Hepatocyte (in vitro differentiated cells): ENCODE measurements at regions not wholly inside any gene's neighbourhood (a gene's known extent, or its start where the extent isn't known, plus 50 kb on each side); places are given as distances from the start of the nearest gene placed in this dataset.

Source experiments
- DNase-seq: peaks from one replicate; pipeline ENCODE4 v3.0.0-alpha.2; 2016; ENCODE audit warnings: low spot score
- H2AFZ ChIP-seq: fragments of 200-600 bp; sonication (generic); 2 replicates; pipeline ENCODE4 v1.6.0; 2016; ENCODE audit warnings: antibody characterized with exemption, mild to moderate bottlenecking
- H3K27ac ChIP-seq: fragments of 200-600 bp; sonication (generic); 2 replicates; pipeline ENCODE4 v1.5.1; 2016; ENCODE audit warnings: mild to moderate bottlenecking
- H3K27me3 ChIP-seq: fragments of 200-600 bp; sonication (generic); 2 replicates; pipeline ENCODE4 v1.6.1; 2016
- H3K36me3 ChIP-seq: fragments of 200-600 bp; sonication (generic); replicated peaks from 2 replicates; pipeline ENCODE4 v1.5.1; 2016; ENCODE audit warnings: low read depth; ENCODE audit not compliant: insufficient read depth
- H3K4me1 ChIP-seq: fragments of 200-600 bp; sonication (generic); 2 replicates; pipeline ENCODE4 v1.5.1; 2016; ENCODE audit warnings: mild to moderate bottlenecking, moderate library complexity; ENCODE audit not compliant: insufficient read depth
- H3K4me2 ChIP-seq: fragments of 200-600 bp; sonication (generic); 2 replicates; pipeline ENCODE4 v1.6.0; 2016
- H3K4me3 ChIP-seq: fragments of 200-600 bp; sonication (generic); 2 replicates; pipeline ENCODE4 v1.5.1; 2016; ENCODE audit warnings: mild to moderate bottlenecking
- H3K79me2 ChIP-seq: fragments of 200-600 bp; sonication (generic); 2 replicates; pipeline ENCODE4 v1.6.0; 2017; ENCODE audit warnings: mild to moderate bottlenecking
- H3K9me2 ChIP-seq: fragments of 200-600 bp; sonication (generic); replicated peaks from 2 replicates; pipeline ENCODE4 v1.6.0; 2017; ENCODE audit warnings: mild to moderate bottlenecking; ENCODE audit not compliant: insufficient read depth
- H3K9me3 ChIP-seq: fragments of 200-600 bp; sonication (generic); 2 replicates; pipeline ENCODE4 v1.5.1; 2016; ENCODE audit warnings: low read depth, mild to moderate bottlenecking
- H4K20me1 ChIP-seq: fragments of 200-600 bp; sonication (generic); 2 replicates; pipeline ENCODE4 v1.6.0; 2016; ENCODE audit warnings: mild to moderate bottlenecking; ENCODE audit not compliant: insufficient read depth, poor library complexity, severe bottlenecking
- EZH2 ChIP-seq: fragments of 200-600 bp; sonication (generic); IDR thresholded peaks from 2 replicates; pipeline ENCODE4 v1.6.1; 2016; ENCODE audit warnings: antibody characterized with exemption, mild to moderate bottlenecking, borderline replicate concordance
- EZH2phosphoT487 ChIP-seq: fragments of 200-600 bp; sonication (generic); IDR thresholded peaks from one replicate; pipeline ENCODE4 v1.6.1; 2018; ENCODE audit warnings: antibody characterized with exemption, mild to moderate bottlenecking, low read depth, moderate library complexity; ENCODE audit not compliant: unreplicated experiment, severe bottlenecking
- WGBS: methylation state at CpG from one replicate; pipeline ENCODE4 v1.1.6; 2016; ENCODE audit warnings: low lambda C conversion rate; ENCODE audit errors: missing lambda C conversion rate; 5-methylcytosine and 5-hydroxymethylcytosine counted together
- TF ChIP-seq, protein P1 (sequence below): fragments of 200-600 bp; sonication (generic); IDR thresholded peaks from 2 replicates; pipeline ENCODE4 v1.5.1; 2016; ENCODE audit warnings: antibody characterized with exemption, mild to moderate bottlenecking; ENCODE audit not compliant: poor library complexity

GRCh38 chr3:161640181-161640580 lies 143.6 kb downstream of the OTOL1 start:
- H3K4me2 ChIP-seq, result no peak overlapping the region
- H3K27ac ChIP-seq, result no peak overlapping the region
- no peaks in the 10 kb centered on the region for H3K36me3 ChIP-seq
- no peak for DNase-seq
- H3K4me1 ChIP-seq, result no peaks in the 10 kb centered on the region
- TF ChIP-seq, protein P1, sequence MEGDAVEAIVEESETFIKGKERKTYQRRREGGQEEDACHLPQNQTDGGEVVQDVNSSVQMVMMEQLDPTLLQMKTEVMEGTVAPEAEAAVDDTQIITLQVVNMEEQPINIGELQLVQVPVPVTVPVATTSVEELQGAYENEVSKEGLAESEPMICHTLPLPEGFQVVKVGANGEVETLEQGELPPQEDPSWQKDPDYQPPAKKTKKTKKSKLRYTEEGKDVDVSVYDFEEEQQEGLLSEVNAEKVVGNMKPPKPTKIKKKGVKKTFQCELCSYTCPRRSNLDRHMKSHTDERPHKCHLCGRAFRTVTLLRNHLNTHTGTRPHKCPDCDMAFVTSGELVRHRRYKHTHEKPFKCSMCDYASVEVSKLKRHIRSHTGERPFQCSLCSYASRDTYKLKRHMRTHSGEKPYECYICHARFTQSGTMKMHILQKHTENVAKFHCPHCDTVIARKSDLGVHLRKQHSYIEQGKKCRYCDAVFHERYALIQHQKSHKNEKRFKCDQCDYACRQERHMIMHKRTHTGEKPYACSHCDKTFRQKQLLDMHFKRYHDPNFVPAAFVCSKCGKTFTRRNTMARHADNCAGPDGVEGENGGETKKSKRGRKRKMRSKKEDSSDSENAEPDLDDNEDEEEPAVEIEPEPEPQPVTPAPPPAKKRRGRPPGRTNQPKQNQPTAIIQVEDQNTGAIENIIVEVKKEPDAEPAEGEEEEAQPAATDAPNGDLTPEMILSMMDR, result no peak
- TF ChIP-seq EZH2, result no peak
- no peak for TF ChIP-seq EZH2phosphoT487
- no peaks in the 10 kb centered on the region for H3K9me3 ChIP-seq
- H3K4me3 ChIP-seq, result no peak overlapping the region
- H3K9me2 ChIP-seq, result no peaks in the 10 kb centered on the region
- no peak overlapping the region for H2AFZ ChIP-seq
- no peaks in the 10 kb centered on the region for H4K20me1 ChIP-seq
- H3K27me3 ChIP-seq, result no peaks in the 10 kb centered on the region
- 50% methylated on average over 1 of the region's 1 CpG for WGBS
- H3K79me2 ChIP-seq, result no peaks in the 10 kb centered on the region

DNA sequence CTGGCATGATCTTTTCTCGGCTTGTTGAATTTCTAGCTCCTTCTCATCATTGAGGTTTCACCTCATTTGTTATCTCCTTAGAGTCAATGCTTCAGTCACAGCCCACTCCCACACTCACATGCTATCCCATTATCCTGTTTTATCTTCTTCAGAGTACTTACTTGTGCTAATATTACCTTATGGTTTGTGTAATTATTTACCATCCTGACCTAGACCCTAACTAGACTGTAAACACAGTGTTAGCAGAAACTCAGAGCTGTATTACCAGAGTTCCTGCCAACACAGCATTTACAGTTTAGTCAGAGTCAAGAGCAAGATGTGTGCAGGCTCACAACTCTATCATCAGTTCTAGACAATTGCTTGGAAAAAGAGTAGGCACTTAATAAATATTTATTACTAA lies 144.7 kb downstream of the OTOL1 start:
- H3K4me2 ChIP-seq, result no peak overlapping the region
- 30% methylated on average over 1 of the region's 1 CpG for WGBS
- H3K36me3 ChIP-seq, result no peaks in the 10 kb centered on the region
- peak; percentile 11 for DNase-seq
- no peaks in the 10 kb centered on the region for H3K9me2 ChIP-seq
- no peaks in the 10 kb centered on the region for H4K20me1 ChIP-seq
- no peaks in the 10 kb centered on the region for H3K4me1 ChIP-seq
- no peaks in the 10 kb centered on the region for H3K79me2 ChIP-seq
- H3K4me3 ChIP-seq, result no peak overlapping the region
- no peak for TF ChIP-seq EZH2phosphoT487
- TF ChIP-seq EZH2, result no peak
- TF ChIP-seq, protein P1, result no peak
- no peak overlapping the region for H2AFZ ChIP-seq
- H3K9me3 ChIP-seq, result no peaks in the 10 kb centered on the region
- peak overlapping the region; percentile 49 for H3K27ac ChIP-seq
- no peaks in the 10 kb centered on the region for H3K27me3 ChIP-seq

GRCh38 chr3:161644891-161645635 lies 148.5 kb downstream of the OTOL1 start:
- no peaks in the 10 kb centered on the region for H3K9me3 ChIP-seq
- no peaks in the 10 kb centered on the region for H3K79me2 ChIP-seq
- H2AFZ ChIP-seq, result peak overlapping the region; percentile 2
- H3K36me3 ChIP-seq, result no peaks in the 10 kb centered on the region
- peaks cover 11% of the 10 kb centered on the region for H3K4me1 ChIP-seq
- no peaks in the 10 kb centered on the region for H3K9me2 ChIP-seq
- H4K20me1 ChIP-seq, result no peaks in the 10 kb centered on the region
- 40% methylated on average over 6 of the region's 6 CpGs for WGBS
- peak; percentile 7 for DNase-seq
- no peak overlapping the region for H3K4me3 ChIP-seq
- TF ChIP-seq EZH2phosphoT487 (no peak), EZH2 (no peak)
- TF ChIP-seq, protein P1, result no peak
- H3K27me3 ChIP-seq, result no peaks in the 10 kb centered on the region
- H3K27ac ChIP-seq, result peak overlapping the region; percentile 60
- H3K4me2 ChIP-seq, result peak overlapping the region; percentile 38
